ENCODE measurements at regions not wholly inside any gene's neighbourhood (a gene's known extent, or its start where the extent isn't known, plus 50 kb on each side); places are given as distances from the start of the nearest gene placed in this dataset.

- peak; percentile 59 for DNase-seq
Observed at GRCh38 chr5:56685503-56686217, 129.7 kb upstream of the MAP3K1 start.

- DNase-seq = no peak
Observed at GRCh38 chr5:56684159-56684558, 131.2 kb upstream of the MAP3K1 start.

- DNase-seq = no peak
Observed at GRCh38 chr5:56683733-56684132, 131.6 kb upstream of the MAP3K1 start.

- no peak for DNase-seq
Observed at GRCh38 chr5:56683281-56683680, 132.1 kb upstream of the MAP3K1 start.

- DNase-seq = no peak
Observed at GRCh38 chr5:56681346-56681745, 134.0 kb upstream of the MAP3K1 start.

- DNase-seq = peak; percentile 25
Observed at GRCh38 chr5:56680731-56681130, 134.6 kb upstream of the MAP3K1 start.

- peak; percentile 30 for DNase-seq
Observed at GRCh38 chr5:56677690-56678305, 137.6 kb upstream of the MAP3K1 start.

GRCh38 chr5:56676091-56676768 is 139.1 kb upstream of the MAP3K1 start:
- DNase-seq = peak; percentile 21

- DNase-seq = peak; percentile 56
Observed at GRCh38 chr5:56674441-56674840, 140.9 kb upstream of the MAP3K1 start.

- DNase-seq = peak; percentile 78
Observed at GRCh38 chr5:56673171-56673570, 142.2 kb upstream of the MAP3K1 start.

GRCh38 chr5:56671571-56671970 is 143.8 kb upstream of the MAP3K1 start:
- DNase-seq = peak; percentile 75

GRCh38 chr5:56670916-56671315 is 144.4 kb upstream of the MAP3K1 start:
- no peak for DNase-seq

- DNase-seq = peak; percentile 99
Observed at GRCh38 chr5:56669534-56670483, 145.5 kb upstream of the MAP3K1 start.

GRCh38 chr5:56668996-56669395 is 146.4 kb upstream of the MAP3K1 start:
- no peak for DNase-seq

- no peak for DNase-seq
Observed at GRCh38 chr5:56667692-56668091, 147.7 kb upstream of the MAP3K1 start.

- DNase-seq = peak; percentile 80
Observed at GRCh38 chr5:56666901-56667300, 148.4 kb upstream of the MAP3K1 start.

GRCh38 chr5:56665117-56665516 is 150.2 kb upstream of the MAP3K1 start:
- peak; percentile 55 for DNase-seq

GRCh38 chr5:56664025-56664424 is 151.3 kb upstream of the MAP3K1 start:
- DNase-seq = no peak

GRCh38 chr5:56663523-56663922 is 151.8 kb upstream of the MAP3K1 start:
- no peak for DNase-seq

GRCh38 chr5:56662893-56663292 is 152.5 kb upstream of the MAP3K1 start:
- no peak for DNase-seq

- DNase-seq = no peak
Observed at GRCh38 chr5:56659971-56660370, 155.4 kb upstream of the MAP3K1 start.

- no peak for DNase-seq
Observed at GRCh38 chr5:56658972-56659371, 156.4 kb upstream of the MAP3K1 start.
